Left ventricle myocardium inferior (tissue), 1 donor: ENCODE measurements at regions not wholly inside any gene's neighbourhood (a gene's known extent, or its start where the extent isn't known, plus 50 kb on each side); places are given as distances from the start of the nearest gene placed in this dataset.
"Not testable (repeated sequence)": the region's sequence is repeated elsewhere in the genome, so short reads cannot be mapped to it uniquely, and the experiment has no call there.

Source experiments
- DNase-seq: peaks from one replicate; pipeline ENCODE4 v3.0.0-alpha.2; 2020
- H3K27ac ChIP-seq: fragments of 200-600 bp; replicated peaks from 2 replicates; pipeline ENCODE4 v1.8.0; 2021
- H3K27me3 ChIP-seq: fragments of 200-600 bp; 2 replicates; pipeline ENCODE4 v1.8.0; 2021; ENCODE audit warnings: low read depth
- H3K36me3 ChIP-seq: fragments of 200-600 bp; 2 replicates; pipeline ENCODE4 v1.8.0; 2021
- H3K4me1 ChIP-seq: fragments of 200-600 bp; 2 replicates; pipeline ENCODE4 v1.8.0; 2021
- H3K4me3 ChIP-seq: fragments of 200-600 bp; 2 replicates; pipeline ENCODE4 v1.8.0; 2021; ENCODE audit warnings: mild to moderate bottlenecking, moderate library complexity
- H3K9me3 ChIP-seq: fragments of 200-600 bp; replicated peaks from 2 replicates; pipeline ENCODE4 v1.8.0; 2021
- intact Hi-C: fragments of 100-400 bp; cut with micrococcal nuclease; formaldehyde crosslinking; loops from one replicate; pipeline ENCODE4 v1.11.0; 2022
- TF ChIP-seq, protein P1 (sequence below): fragments of 200-600 bp; IDR thresholded peaks from 2 replicates; pipeline ENCODE4 v1.8.0; 2021; ENCODE audit warnings: antibody characterized with exemption, mild to moderate bottlenecking, borderline replicate concordance
- donor health status: DM: no; HTN: yes; CAD: no; lungs with severe emphysema.

DNA sequence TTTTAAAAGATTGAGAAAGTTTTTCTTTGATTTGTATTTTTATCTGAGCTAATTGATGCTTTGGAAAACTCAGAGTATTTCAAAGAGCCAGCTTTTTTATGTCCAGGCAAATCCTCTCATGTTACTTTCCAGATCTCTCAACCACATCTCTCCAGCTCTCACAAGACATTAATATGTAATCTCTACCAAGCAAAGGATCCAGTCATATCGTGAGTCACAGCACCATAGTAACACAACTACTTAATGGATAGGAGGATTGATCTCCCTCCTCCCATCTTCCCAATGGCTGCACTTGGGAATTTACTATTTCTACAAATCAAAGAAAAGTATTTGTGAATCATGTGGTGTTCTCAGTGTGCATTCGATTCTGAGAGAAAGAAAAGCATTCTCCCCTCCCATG is 63.3 kb downstream of the POU4F1 start:
- TF ChIP-seq, protein P1, sequence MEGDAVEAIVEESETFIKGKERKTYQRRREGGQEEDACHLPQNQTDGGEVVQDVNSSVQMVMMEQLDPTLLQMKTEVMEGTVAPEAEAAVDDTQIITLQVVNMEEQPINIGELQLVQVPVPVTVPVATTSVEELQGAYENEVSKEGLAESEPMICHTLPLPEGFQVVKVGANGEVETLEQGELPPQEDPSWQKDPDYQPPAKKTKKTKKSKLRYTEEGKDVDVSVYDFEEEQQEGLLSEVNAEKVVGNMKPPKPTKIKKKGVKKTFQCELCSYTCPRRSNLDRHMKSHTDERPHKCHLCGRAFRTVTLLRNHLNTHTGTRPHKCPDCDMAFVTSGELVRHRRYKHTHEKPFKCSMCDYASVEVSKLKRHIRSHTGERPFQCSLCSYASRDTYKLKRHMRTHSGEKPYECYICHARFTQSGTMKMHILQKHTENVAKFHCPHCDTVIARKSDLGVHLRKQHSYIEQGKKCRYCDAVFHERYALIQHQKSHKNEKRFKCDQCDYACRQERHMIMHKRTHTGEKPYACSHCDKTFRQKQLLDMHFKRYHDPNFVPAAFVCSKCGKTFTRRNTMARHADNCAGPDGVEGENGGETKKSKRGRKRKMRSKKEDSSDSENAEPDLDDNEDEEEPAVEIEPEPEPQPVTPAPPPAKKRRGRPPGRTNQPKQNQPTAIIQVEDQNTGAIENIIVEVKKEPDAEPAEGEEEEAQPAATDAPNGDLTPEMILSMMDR, result no peak
- H3K4me1 ChIP-seq, result no peaks in the 10 kb centered on the region
- H3K9me3 ChIP-seq, result peaks cover 4% of the 10 kb centered on the region
- no peak overlapping the region for H3K4me3 ChIP-seq
- H3K27me3 ChIP-seq, result peaks cover 18% of the 10 kb centered on the region
- intact Hi-C loops, result no loop called here
- no peak for DNase-seq
- no peaks in the 10 kb centered on the region for H3K36me3 ChIP-seq
- H3K27ac ChIP-seq, result no peak overlapping the region

DNA sequence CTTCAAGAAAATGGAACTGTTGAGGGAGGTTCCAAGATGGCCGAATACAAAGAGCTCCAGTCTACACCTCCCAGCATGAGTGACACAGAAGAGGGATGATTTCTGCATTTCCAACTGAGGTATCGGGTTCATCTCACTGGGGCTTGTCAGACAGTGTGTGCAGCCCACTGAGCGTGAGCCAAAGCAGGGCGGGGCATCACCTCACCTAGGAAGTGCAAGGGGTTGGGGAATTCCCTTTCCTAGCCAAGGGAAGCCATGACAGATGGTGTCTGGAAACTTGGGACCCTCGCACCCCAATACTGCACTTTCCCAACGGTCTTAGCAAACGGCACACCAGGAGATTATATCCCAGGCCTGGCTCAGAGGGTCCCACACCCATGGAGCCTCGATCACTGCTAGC is 77.3 kb downstream of the POU4F1 start:
- H3K27me3 ChIP-seq, H3K4me3 ChIP-seq, H3K4me1 ChIP-seq, H3K36me3 ChIP-seq, DNase-seq, H3K9me3 ChIP-seq, intact Hi-C loops, H3K27ac ChIP-seq: not testable (repeated sequence)

DNA sequence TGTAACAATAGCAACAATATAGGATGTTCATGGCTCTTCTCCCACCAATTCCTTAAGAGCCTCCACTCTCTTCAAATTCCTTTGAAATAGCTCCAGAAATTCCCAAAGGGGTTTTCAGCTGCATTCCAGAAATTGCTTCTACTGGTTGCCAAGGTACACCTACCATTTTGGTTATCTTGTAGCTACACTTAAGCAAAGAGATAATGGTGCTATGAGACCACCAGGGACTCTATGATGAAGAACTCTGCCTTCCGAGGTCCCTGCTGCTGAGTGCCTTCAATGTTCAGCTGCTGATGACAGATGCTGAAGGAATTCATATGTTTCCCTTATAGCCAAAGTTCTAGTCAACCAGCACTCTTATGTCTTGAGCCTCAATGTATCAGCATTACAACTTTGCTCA is 78.4 kb downstream of the POU4F1 start:
- Histone ChIP-seq H3K4me3 (no peak overlapping the region), H3K4me1 (no peaks in the 10 kb centered on the region), H3K9me3 (peaks cover 5% of the 10 kb centered on the region), H3K36me3 (no peaks in the 10 kb centered on the region), H3K27ac (no peak overlapping the region), H3K27me3 (peaks cover 4% of the 10 kb centered on the region)
- TF ChIP-seq, protein P1, result no peak
- intact Hi-C loops, result no loop called here
- no peak for DNase-seq

DNA sequence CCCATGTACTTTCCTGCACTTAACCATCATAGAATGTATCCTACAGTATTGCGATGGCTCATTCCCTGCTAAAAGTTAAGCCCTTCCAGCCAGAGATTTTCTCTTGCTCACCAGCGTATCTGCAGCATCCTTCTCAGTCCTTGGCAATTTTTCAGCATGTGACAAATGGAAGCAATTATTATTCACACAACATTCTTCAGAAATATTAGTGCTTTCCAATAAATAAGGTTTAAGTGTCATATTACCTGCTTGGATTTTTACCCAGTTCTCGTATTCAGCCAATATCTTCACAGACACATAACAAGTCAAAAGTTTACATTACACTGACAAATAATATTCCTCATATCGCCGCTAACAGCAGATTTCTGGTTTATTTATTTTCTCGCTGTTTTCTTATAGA is 82.3 kb downstream of the POU4F1 start:
- Histone ChIP-seq H3K36me3 (no peaks in the 10 kb centered on the region), H3K27ac (no peak overlapping the region), H3K4me1 (no peaks in the 10 kb centered on the region), H3K4me3 (no peak overlapping the region), H3K9me3 (peaks cover 14% of the 10 kb centered on the region), H3K27me3 (peaks cover 4% of the 10 kb centered on the region)
- DNase-seq, result no peak
- intact Hi-C loops, result no loop called here
- TF ChIP-seq, protein P1, result no peak

DNA sequence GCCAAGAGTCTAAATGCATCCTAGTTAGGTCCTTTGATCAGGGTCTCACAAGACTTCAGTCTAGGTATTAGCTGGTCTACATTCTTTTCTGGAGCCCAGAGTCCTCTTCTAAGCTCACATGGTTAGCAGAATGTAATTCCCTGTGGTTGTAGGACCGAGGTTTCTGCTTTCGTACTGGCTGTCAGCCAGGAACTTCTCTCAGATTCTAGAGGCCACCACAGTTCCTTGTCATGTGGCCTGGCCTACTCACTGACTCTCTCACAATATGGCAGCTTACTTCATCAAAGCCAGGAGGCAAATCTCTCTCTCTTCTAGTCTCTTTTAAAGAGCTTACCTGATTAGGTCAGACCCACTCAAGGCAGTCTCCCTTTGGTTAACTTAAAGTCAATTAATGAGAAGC is 82.9 kb downstream of the POU4F1 start:
- TF ChIP-seq, protein P1, result no peak
- no peak for DNase-seq
- H3K4me1 ChIP-seq, result no peaks in the 10 kb centered on the region
- H3K36me3 ChIP-seq, result no peaks in the 10 kb centered on the region
- H3K27me3 ChIP-seq, result peaks cover 4% of the 10 kb centered on the region
- H3K27ac ChIP-seq, result no peak overlapping the region
- H3K9me3 ChIP-seq, result peaks cover 14% of the 10 kb centered on the region
- H3K4me3 ChIP-seq, result no peak overlapping the region
- intact Hi-C loops, result no loop called here

DNA sequence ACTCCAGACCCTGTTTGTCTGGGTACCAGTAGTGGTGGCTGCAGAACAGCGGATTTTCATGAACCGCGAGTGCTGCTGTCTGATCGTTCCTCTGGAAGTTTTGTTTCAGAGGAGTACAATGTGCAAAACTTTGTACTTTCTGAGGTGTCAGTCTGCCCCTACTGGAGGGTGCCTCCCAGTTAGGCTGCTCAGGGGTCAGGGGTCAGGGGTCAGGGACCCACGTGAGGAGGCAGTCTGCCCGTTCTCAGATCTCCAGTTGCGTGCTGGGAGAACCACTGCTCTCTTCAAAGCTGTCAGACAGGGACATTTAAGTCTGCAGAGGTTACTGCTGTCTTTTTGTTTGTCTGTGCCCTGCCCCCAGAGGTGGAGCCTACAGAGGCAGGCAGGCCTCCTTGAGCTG is 84.9 kb downstream of the POU4F1 start:
- peaks cover 14% of the 10 kb centered on the region for H3K9me3 ChIP-seq
- DNase-seq, H3K4me3 ChIP-seq, H3K36me3 ChIP-seq, H3K27me3 ChIP-seq, H3K4me1 ChIP-seq, H3K27ac ChIP-seq, intact Hi-C loops: not testable (repeated sequence)

DNA sequence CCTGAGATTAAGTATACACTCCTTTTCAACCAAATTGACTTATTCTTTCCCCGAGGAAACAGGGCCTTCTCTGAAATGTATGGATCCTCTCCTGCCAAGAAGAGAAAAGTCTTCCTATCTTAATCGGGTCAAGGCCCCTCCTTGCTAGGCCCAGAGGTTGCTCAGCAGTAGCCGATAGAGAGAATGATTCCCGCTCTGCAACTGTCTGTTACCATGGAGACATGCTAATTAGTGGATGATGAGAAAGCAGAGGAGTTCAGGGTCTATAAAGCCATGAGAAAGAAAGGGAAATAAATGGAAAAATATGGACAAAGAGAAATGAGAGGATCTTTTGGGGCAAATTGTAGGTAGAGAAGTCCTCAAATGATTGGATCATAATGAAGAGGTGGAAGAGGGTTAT is 103.5 kb downstream of the POU4F1 start:
- Histone ChIP-seq H3K36me3 (no peaks in the 10 kb centered on the region), H3K4me3 (no peak overlapping the region), H3K27me3 (no peaks in the 10 kb centered on the region), H3K27ac (no peak overlapping the region), H3K9me3 (no peaks in the 10 kb centered on the region), H3K4me1 (no peaks in the 10 kb centered on the region)
- no peak for DNase-seq
- TF ChIP-seq, protein P1, result no peak
- intact Hi-C loops, result no loop called here
